IMR-90 (cell line): ENCODE measurements at regions not wholly inside any gene's neighbourhood (a gene's known extent, or its start where the extent isn't known, plus 50 kb on each side); places are given as distances from the start of the nearest gene placed in this dataset.

Experiments
- CTCF ChIP-seq: conservative IDR thresholded peaks from 2 replicates; pipeline ENCODE4 v1.5.1; 2012; ENCODE audit warnings: mild to moderate bottlenecking, low read depth, low read length, improper control_type of control experiment
- ELK1 ChIP-seq: fragments of 150-350 bp; IDR thresholded peaks from 2 replicates; pipeline ENCODE4 v1.6.1; 2016; ENCODE audit warnings: low read depth, mild to moderate bottlenecking, low read length, moderate library complexity, borderline replicate concordance
- MAZ ChIP-seq: IDR thresholded peaks from 2 replicates; pipeline ENCODE4 v1.6.1; 2012; ENCODE audit warnings: low read depth, mild to moderate bottlenecking, low read length, improper control_type of control experiment, moderate library complexity, borderline replicate concordance
- NFE2L2 ChIP-seq: fragments of 150-350 bp; IDR thresholded peaks from 2 replicates; pipeline ENCODE4 v1.6.1; 2016; ENCODE audit warnings: low read depth, mild to moderate bottlenecking, low read length
- RFX5 ChIP-seq: IDR thresholded peaks from 2 replicates; pipeline ENCODE4 v1.8.0; 2012; ENCODE audit warnings: low read depth, mild to moderate bottlenecking, low read length, moderate library complexity

- TF ChIP-seq CTCF (no peak), ELK1 (no peak), NFE2L2 (no peak), RFX5 (no peak), MAZ (no peak)
Observed at GRCh38 chr12:65643171-65643570, 181.1 kb upstream of the HMGA2 start.
